GM19463 (cell line): ENCODE measurements at regions not wholly inside any gene's neighbourhood (a gene's known extent, or its start where the extent isn't known, plus 50 kb on each side); places are given as distances from the start of the nearest gene placed in this dataset.

Experiments
- ATAC-seq: cut with Tn5 transposase; IDR thresholded peaks from one replicate; pipeline ENCODE4 v1.9.1; 2021; ENCODE audit warnings: mild to moderate bottlenecking, moderate library complexity; ENCODE audit not compliant: unreplicated experiment

- ATAC-seq = no peak
These were observed 84.6 kb upstream of the FREM2 start for GRCh38 chr13:38602266-38602665.

GRCh38 chr13:38606699-38607535 lies 80.0 kb upstream of the FREM2 start:
- ATAC-seq = no peak

- no peak for ATAC-seq
These were observed 68.9 kb upstream of the FREM2 start for GRCh38 chr13:38617936-38618335.

- ATAC-seq = no peak
These were observed 68.5 kb upstream of the FREM2 start for GRCh38 chr13:38618336-38618735.

GRCh38 chr13:38618881-38619280 lies 68.0 kb upstream of the FREM2 start:
- ATAC-seq = no peak

- ATAC-seq = no peak
These were observed 66.0 kb upstream of the FREM2 start for GRCh38 chr13:38620876-38621275.

GRCh38 chr13:38624822-38625221 lies 62.1 kb upstream of the FREM2 start:
- no peak for ATAC-seq

GRCh38 chr13:38628554-38628953 lies 58.3 kb upstream of the FREM2 start:
- no peak for ATAC-seq

GRCh38 chr13:38630780-38631179 lies 56.1 kb upstream of the FREM2 start:
- no peak for ATAC-seq

- no peak for ATAC-seq
These were observed 51.8 kb upstream of the FREM2 start for GRCh38 chr13:38635030-38635429.

GRCh38 chr13:38636073-38636472 lies 50.8 kb upstream of the FREM2 start:
- ATAC-seq = no peak

GRCh38 chr13:38636761-38637160 lies 50.1 kb upstream of the FREM2 start:
- ATAC-seq = no peak
